NOMO-1 treated with DMSO at 0.1 percent for 48 hours (cell line): ENCODE measurements at regions not wholly inside any gene's neighbourhood (a gene's known extent, or its start where the extent isn't known, plus 50 kb on each side); places are given as distances from the start of the nearest gene placed in this dataset.

Experiments
- DNase-seq: peaks from one replicate; lab custom pipeline; 2025; ENCODE audit not compliant: unreplicated experiment; lab: John Stamatoyannopoulos, UW

DNA sequence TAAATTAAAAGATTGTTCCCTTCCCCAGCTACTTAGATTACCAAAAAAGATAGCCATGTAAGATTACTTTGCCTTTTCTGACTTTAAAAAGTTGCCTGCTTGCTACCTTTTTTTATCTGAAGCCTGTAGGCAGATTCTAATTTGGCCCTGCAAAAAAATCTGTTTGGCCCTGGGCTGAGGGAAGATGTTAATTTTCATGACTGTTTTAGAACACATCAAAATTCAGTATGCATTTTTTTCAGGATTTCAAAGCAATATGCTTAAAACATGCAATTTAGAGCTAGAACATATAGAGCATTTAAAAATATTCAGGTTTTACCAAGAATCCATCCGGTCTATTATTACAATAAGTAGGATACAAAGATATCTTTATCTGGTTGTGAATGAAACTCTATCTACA, 563.6 kb downstream of the NR2F1-AS1 start:
- no peak for DNase-seq

DNA sequence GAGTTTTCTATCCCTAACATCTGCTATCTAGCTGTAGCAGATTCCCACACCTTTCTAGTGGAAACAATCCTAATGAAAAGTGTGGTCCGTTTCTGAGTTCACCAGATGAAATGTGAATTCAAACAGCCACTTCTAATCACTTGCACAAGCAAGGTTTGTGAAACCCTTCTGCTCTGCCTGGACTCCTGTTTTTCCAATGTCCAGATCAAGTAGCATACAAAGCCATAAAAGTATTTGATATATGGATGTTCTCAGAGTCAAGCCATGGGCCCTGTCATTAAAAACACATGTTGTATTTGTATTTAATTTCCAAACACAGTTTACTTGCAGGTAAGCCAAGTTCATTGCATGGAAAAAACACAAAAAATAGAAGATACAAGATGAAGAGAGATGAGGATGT, 570.4 kb downstream of the NR2F1-AS1 start:
- no peak for DNase-seq

DNA sequence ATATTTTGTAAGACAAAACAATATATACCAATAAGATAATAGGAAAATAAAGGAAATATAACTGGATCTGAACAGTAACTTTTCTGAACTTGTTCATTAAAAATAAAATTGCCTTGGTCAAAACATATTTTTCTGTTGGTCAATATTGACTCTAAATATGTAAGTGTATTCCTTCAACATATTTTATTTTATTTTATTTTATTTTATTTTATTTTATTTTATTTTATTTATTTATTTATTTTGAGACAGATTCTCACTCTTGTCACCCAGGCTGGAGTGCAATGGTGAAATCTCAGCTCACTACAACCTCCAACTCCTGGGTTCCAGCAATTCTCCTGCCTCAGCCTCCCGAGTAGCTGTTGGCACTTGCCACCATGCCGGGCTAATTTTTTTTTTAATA, 571.0 kb downstream of the NR2F1-AS1 start:
- DNase-seq = no peak

GRCh38 chr5:93008502-93009207, 572.4 kb downstream of the NR2F1-AS1 start:
- DNase-seq = no peak

DNA sequence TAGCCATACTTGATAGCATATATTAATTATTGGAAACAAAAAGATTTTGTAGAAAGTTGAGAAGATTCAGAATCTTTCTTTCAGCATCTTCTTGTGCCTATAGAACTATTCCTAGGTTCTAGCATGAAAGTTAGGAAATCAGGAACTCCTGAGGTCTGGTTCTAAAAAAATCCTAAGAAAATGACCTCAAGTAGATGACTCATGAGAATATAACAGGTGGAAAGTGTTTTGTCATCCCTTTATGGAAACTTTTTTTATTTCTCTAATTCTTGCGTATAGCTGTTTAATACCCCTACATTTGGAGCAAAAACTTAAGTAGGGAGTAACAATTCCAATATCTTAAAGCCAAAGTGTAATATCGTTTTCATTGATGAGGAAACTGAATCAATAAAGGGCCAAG, 574.1 kb downstream of the NR2F1-AS1 start:
- no peak for DNase-seq

DNA sequence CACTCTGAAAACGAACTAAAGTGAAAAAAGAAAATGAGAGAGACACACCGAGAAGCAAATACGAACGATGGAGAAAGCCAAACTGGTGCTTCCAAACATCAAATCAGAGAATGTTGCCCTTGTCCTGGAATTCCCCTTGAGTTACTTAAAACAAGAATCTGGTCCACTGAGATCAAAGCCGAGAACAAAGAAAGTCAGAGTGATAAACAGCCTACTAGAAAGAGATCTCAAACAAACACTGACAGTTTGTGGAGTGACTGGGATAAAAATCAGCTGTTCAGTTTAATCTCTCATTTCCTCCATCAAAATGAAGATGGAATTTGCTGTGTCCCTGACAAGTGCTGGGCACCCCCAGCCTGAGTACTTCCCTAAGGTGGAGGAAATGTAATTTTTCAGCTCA, 582.6 kb downstream of the NR2F1-AS1 start:
- no peak for DNase-seq

DNA sequence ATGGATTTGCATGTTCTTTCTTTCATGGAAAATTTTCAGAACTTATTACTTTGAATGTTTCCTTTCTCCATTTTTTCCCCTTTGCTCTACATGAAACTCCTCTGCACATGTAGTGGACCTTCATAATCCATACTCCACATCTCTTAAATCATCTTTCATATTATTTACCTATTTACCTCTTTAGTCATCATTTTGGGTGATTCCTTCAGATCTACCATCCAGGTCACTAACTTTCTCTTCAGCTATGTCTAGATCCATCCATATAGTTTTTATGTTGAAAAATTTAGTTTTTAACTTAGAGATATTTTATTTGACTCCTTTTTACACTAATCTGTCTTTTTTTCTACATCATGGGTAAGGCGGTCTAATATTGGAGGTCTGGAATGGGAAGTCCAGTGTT, 586.6 kb downstream of the NR2F1-AS1 start:
- DNase-seq = no peak

DNA sequence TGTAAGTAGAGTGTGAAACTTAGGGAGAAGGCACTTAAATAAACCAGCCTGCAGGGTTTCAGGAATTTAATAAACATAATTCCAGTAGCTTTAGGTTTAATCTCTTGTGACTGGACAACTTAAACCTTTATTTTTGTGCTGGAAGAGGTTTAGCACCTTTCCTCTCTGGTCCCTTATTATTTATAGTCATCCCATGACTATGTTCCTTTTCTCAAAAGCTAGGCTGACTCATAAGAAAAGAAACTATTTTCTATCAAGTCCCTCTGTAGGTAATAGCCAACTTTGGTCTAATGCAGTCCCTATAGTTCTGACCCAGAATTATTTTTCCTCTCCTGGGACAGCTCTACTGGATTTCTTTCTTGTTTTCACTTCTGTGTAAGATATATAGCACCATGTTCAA, 588.9 kb downstream of the NR2F1-AS1 start:
- no peak for DNase-seq

DNA sequence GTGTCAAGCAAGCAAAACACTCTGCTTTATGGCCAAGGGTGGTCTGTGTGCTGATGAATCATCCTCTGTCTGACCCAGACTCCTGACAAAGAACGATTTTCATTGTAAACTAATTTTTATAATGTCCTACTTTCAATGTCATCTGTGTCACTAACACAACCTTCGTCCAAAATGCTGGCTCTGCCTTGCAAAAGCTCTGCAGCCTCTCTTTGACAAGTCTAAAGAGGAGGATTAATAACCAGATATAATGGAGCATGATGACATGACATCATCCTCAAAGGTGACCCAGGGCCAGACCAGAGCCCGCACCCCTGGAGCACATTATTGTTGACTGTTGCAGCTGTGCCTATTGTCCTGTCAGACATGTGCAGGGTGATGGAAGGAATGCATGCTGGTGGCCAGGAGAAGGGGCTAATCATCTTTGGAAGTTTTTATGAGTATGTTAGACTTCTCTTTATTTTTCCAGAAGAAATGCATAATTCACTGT, 589.4 kb downstream of the NR2F1-AS1 start:
- no peak for DNase-seq

DNA sequence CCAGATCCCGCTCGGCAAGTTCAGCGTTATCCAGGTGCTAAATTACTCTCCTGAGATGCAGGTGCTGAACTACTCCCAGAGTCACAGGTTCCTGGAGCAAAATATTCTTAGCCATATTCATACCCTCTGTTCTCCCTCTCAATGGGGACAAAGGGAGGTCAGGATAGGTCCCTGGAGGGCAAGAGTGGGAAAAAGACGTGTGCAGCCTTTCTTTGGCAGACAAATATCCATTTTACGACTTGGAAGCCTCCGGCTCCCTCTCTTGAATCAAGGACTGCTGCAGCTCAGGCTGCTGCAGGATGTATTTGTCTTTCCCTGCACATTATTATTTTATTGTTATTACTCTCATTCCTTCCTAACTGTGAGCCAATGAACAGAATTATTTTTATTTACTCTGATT, 590.2 kb downstream of the NR2F1-AS1 start:
- no peak for DNase-seq

- no peak for DNase-seq
These were observed 600.0 kb downstream of the NR2F1-AS1 start for GRCh38 chr5:92981001-92981400.

DNA sequence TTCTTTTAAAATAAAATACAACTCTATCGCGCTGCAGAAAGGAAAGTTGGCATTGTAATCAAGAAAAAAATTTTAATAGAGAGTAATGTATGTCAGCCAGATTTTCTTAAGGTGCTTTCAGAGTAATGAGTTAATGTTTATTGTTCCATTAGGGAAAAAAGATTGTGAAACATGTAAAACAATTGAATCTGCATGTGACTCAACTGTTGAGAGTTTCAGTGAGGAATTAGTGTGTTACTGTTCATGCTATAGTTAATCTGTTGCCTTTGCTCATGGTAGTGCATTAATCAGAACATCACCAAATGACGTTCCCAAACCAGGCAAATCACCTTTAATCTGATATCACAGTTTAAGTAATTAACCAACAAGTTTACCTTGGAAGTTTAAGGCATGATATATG, 600.5 kb downstream of the NR2F1-AS1 start:
- DNase-seq = no peak

- no peak for DNase-seq
These were observed 601.3 kb downstream of the NR2F1-AS1 start for GRCh38 chr5:92979716-92980115.

DNA sequence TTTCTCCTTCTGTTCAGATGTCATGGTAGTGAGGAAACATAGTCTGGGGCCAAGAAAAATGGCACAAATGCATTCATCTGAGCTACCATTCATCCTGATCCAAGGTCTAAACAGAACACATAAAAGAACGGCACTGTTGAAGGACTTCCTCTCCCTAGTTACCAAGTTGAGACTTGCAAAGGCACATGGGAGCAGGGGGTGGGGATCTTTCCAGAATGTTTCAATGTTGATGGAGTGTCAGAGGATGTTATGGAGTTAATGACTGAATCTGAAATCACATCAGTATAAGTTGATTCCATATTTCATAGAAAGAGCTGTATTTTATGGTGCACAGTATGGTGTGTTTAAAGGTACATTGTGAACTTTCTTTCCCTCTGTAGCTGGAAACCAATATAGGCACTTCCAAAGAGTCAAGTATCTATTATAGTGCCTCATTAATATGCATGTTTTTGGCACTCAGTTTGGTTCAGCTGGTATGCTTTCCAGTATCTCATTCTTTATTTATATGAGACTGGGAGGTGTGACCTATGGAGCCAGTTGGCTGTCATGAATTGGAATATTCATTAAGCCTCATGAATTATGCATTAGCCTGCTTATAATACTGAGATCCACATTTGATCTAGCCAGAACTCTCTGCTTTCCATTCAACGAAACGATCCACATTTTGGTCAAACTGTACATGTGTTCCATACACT, 603.0 kb downstream of the NR2F1-AS1 start:
- no peak for DNase-seq

- DNase-seq = no peak
These were observed 604.9 kb downstream of the NR2F1-AS1 start for GRCh38 chr5:92976156-92976555.

DNA sequence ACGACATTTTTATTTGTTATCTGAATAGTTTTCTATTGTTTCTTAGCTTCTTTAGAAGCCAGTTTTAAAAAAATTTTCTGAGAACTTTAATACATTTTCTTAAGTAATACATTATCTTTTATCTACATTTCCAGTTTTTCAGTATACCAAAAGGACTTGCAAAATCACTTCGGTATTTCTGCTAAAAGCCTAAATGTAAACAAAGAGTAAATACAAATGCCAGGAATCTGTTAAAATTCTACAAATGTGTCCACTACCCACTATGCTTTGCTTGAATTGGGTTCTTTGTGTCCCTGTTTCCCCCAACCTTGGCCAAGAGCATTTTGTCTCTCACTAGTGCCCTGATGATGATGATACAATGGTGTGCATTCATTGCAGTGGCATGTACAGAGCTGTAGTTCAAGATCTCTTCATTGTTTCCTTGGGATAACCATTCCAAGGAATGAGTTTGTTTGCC, 611.2 kb downstream of the NR2F1-AS1 start:
- DNase-seq = no peak

DNA sequence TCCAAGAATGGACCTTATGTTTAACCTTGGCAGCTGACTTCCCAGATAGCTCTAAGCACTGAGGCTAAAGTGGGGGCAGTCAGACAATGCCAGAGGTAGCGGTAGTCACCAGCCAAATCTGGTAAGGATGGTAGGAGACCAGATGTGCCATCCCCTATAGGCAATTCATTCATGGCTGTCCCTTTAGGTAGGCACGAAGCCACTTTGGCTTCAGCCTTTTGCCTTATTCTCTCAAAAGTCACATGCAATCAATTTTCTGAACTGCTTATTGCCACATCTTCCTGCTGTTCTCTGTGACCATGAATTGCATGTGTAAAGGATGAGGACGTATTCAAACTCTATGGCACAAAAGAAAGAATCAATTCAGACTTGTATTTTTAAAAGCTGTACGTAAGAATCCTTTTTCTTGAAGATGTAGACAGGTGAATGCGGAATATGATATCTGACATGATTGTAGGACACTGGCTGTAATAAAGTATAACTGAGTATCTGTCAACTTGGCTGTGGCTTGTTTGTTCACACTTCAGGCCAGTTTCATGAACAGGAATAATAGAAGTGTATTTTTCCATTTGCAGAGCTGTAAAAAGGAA, 611.7 kb downstream of the NR2F1-AS1 start:
- DNase-seq = no peak

- no peak for DNase-seq
These were observed 617.2 kb downstream of the NR2F1-AS1 start for GRCh38 chr5:92963800-92964199.

DNA sequence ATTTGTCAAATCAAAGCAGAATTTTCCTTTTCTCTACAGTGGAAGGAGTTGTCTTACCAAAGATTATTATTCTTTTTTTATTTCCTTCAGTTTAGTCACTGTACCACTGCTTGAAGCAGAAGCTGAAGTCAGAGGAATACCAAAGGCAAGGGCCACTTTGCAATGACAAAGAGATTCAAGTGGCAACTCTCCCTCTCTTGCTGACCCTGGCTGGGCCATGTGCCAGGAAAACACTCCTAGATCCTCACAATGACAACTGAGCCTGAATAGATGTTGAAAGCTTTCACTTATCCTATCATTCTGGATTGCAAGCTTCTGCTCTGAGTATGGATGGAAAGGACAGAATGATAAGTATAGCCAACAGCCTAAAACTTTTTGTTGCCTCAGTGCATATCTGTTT, 618.3 kb downstream of the NR2F1-AS1 start:
- DNase-seq = no peak

GRCh38 chr5:92956886-92957285, 624.1 kb downstream of the NR2F1-AS1 start:
- no peak for DNase-seq

DNA sequence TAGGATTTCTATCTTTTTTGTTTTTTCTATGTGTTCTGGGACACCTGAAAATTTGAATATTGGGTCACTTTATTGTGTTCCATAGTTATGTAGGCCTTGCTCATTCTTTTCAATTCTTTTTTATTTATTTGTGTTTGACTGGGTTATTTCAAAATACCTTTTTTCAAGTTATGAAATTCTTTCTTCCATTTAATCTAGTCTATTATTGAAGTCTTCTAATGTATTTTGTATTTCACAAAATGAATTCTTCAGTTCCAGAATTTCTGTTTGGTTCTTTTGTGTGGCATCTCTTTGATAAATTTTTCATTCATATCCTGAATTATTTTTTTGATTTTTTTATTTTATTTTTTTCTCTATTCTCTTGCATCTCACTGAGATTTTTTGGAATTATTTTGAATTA, 628.8 kb downstream of the NR2F1-AS1 start:
- no peak for DNase-seq

DNA sequence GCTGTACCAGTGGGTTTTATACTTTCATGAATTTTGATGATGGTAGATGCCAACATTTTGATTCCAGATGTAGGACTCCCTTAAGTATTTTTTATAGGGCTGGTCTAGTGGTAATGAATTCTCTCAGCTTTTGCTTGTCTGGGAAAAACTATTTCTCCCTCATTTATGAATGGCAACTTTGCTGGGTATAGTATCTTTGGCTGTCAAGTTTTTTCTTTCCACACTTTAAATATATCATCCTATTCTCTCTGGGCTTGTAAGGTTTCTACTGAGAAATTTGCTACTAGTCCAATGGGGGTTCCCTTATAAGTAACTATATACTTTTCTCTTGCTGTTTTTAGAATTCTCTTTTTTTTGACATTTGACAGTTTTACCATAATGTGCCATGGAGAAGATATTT, 629.3 kb downstream of the NR2F1-AS1 start:
- DNase-seq = no peak
